Naive B cell (primary cell): ENCODE measurements at regions not wholly inside any gene's neighbourhood (a gene's known extent, or its start where the extent isn't known, plus 50 kb on each side); places are given as distances from the start of the nearest gene placed in this dataset.

Source experiments
- ATAC-seq, 2 donors: fragments of 150-1000 bp; cut with Tn5 transposase; 2 replicates each; pipeline ENCODE4 v1.10.0; 2021; ENCODE audit warnings: low read depth in 2 of 2, mild to moderate bottlenecking in 2 of 2, moderate library complexity in 2 of 2
- DNase-seq: peaks from one replicate; pipeline ENCODE4 v3.0.0; 2022
- H3K27ac Mint-ChIP-seq, 6 donors: one replicate each; pipeline ENCODE4 v1.8.0; 2020 to 2022; ENCODE audit warnings: mild to moderate bottlenecking in 6 of 6, mixed read lengths in 6 of 6, moderate library complexity in 5 of 6, inconsistent platforms in 2 of 6
- H3K27me3 Mint-ChIP-seq, 3 donors: one replicate each; pipeline ENCODE4 v1.8.0; 2021 to 2022; ENCODE audit warnings: mixed read lengths in 3 of 3, mild to moderate bottlenecking in 1 of 3
- H3K36me3 Mint-ChIP-seq, 2 donors: one replicate each; pipeline ENCODE4 v1.8.0; 2020 to 2022; ENCODE audit warnings: mixed read lengths in 2 of 2, inconsistent platforms in 1 of 2, mild to moderate bottlenecking in 1 of 2
- H3K4me1 Mint-ChIP-seq, 3 donors: one replicate each; pipeline ENCODE4 v1.8.0; 2020 to 2022; ENCODE audit warnings: mixed read lengths in 3 of 3, inconsistent platforms in 1 of 3, mild to moderate bottlenecking in 1 of 3, moderate library complexity in 1 of 3
- H3K4me3 Mint-ChIP-seq, 8 donors: one replicate each; pipeline ENCODE4 v1.8.0; 2020 to 2022; ENCODE audit warnings: mild to moderate bottlenecking in 8 of 8, mixed read lengths in 8 of 8, moderate library complexity in 8 of 8, inconsistent platforms in 2 of 8
- H3K9me3 Mint-ChIP-seq, 7 donors: one replicate each; pipeline ENCODE4 v1.8.0; 2020 to 2022; ENCODE audit warnings: mixed read lengths in 7 of 7, mild to moderate bottlenecking in 5 of 7, inconsistent platforms in 2 of 7, moderate library complexity in 1 of 7

GRCh38 chr5:106874974-106875373 lies 795.8 kb downstream of the EFNA5 start:
- H3K4me3 Mint-ChIP-seq: no peak overlapping the region
- H3K27ac Mint-ChIP-seq: no peak overlapping the region
- H3K4me1 Mint-ChIP-seq: no peaks in the 10 kb centered on the region
- no peak for DNase-seq
- no peaks in the 10 kb centered on the region for H3K27me3 Mint-ChIP-seq
- no peak for ATAC-seq
- no peaks in the 10 kb centered on the region for H3K36me3 Mint-ChIP-seq
- peaks cover 0 to 18% (median 1%) of the 10 kb centered on the region in 7 donors for H3K9me3 Mint-ChIP-seq

GRCh38 chr5:106874531-106874930 lies 796.2 kb downstream of the EFNA5 start:
- H3K4me3 Mint-ChIP-seq: no peak overlapping the region
- ATAC-seq (no peak), DNase-seq (no peak)
- H3K4me1 Mint-ChIP-seq: no peaks in the 10 kb centered on the region
- H3K9me3 Mint-ChIP-seq: peaks cover 0 to 18% (median 1%) of the 10 kb centered on the region in 7 donors
- H3K36me3 Mint-ChIP-seq: no peaks in the 10 kb centered on the region
- H3K27ac Mint-ChIP-seq: no peak overlapping the region
- H3K27me3 Mint-ChIP-seq: no peaks in the 10 kb centered on the region

- Mint-ChIP-seq H3K27ac (peak overlapping the region in 1 of 6 donors; percentile 62), H3K27me3 (no peaks in the 10 kb centered on the region), H3K9me3 (peaks cover 0 to 18% (median 1%) of the 10 kb centered on the region in 7 donors), H3K4me1 (no peaks in the 10 kb centered on the region), H3K4me3 (no peak overlapping the region), H3K36me3 (no peaks in the 10 kb centered on the region)
- DNase-seq (no peak), ATAC-seq (no peak)
Measured at GRCh38 chr5:106873568-106873967, 797.2 kb downstream of the EFNA5 start.

DNA sequence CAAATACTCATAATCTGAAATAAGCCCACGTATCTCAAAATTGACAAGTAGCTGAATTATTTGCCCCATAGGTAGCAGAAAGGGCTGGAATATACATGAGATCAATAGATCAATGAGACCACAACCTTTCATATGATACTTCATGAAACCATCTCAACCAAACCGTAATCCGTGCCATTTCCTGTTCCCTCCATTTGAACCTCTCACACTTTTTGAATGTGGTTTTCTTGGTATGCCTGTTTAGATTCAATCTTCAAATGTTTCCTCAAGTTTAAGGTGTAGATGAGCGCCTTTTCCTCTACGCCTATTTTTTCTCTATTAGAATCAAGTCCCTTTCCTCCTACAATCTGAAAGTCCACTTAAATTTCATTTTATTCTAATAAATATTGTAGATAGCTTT lies 805.5 kb downstream of the EFNA5 start:
- DNase-seq: no peak

DNA sequence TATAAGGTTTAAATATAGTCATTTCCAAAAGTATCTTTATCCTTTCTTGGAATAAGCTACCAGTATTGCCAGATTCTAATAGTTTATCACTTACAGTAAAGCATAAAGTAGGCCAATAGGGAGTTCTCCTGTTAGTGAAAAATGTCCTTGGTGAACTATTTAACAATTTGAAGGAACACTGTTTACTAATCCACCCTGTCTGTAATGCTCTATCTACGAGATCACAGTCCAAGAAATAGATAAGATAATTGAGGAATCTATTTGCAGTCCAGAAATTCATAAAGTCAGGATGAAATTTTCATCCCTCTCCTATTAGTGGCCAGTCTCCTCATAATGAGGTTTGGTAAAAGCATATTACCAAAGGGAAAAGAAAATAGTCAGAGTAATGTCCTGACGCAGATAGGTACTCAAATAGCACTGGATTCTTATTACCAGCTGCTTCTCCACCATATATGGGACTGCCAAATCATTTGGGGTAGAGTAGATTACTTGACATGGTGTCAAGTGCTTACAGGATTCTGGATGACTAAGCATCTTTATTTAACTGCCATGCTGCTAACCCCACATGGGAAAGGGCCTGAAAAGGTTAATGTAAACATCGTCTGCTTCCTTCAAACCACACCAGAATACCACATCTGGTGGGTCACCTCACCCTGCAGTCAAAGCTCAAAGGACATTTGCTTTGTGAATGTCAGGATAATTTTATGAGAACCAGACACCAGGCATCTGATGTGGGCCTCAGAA lies 808.1 kb downstream of the EFNA5 start:
- no peak for ATAC-seq
- Mint-ChIP-seq H3K27me3 (no peaks in the 10 kb centered on the region), H3K9me3 (peaks cover 0 to 2% (median 0%) of the 10 kb centered on the region in 7 donors), H3K4me3 (no peak overlapping the region), H3K4me1 (no peaks in the 10 kb centered on the region), H3K36me3 (no peaks in the 10 kb centered on the region), H3K27ac (no peak overlapping the region)
- no peak for DNase-seq

More for the DNA sequence above, 805.5 kb downstream of the EFNA5 start:
- Mint-ChIP-seq H3K27ac (no peak overlapping the region), H3K4me1 (no peaks in the 10 kb centered on the region), H3K4me3 (no peak overlapping the region), H3K9me3 (peaks cover 0 to 2% (median 0%) of the 10 kb centered on the region in 7 donors), H3K27me3 (no peaks in the 10 kb centered on the region), H3K36me3 (no peaks in the 10 kb centered on the region)
- ATAC-seq: no peak

DNA sequence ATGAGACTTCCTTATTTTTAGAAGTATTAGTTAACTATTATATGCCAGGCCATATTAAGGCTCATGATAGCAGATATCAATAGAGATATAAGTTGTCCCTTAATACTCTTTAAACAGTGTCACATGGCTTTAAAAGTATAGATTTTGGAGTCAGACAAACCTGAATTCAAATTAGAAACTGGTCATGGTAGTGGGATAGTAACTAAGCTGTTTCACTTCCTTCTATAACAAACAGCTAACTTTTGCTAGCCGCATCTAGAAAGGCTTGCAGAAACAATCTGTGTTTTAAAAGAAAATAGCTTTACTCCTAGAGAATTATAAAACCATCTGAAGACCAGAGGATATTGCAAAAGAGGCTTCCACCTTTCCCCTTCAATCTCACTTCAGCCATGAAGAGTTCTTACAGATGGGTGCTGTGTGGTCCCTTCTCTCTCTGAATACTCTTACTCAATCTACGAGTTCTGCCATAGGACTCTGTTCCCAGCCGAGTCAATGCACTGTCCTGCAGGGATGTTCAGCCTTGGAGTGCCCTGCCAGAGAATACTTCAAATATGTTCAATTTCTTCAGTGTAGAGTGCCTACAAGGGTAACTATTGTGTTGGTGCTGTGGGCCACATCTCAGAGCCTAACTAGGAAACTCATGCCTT lies 810.2 kb downstream of the EFNA5 start:
- Mint-ChIP-seq H3K4me3 (no peak overlapping the region), H3K9me3 (peaks cover 0 to 2% (median 0%) of the 10 kb centered on the region in 7 donors), H3K36me3 (no peaks in the 10 kb centered on the region), H3K27me3 (no peaks in the 10 kb centered on the region), H3K4me1 (no peaks in the 10 kb centered on the region), H3K27ac (no peak overlapping the region)
- no peak for ATAC-seq
- no peak for DNase-seq

GRCh38 chr5:106858616-106859015 lies 812.1 kb downstream of the EFNA5 start:
- ATAC-seq (no peak), DNase-seq (no peak)
- Mint-ChIP-seq H3K4me3 (no peak overlapping the region), H3K4me1 (no peaks in the 10 kb centered on the region), H3K27ac (no peak overlapping the region), H3K36me3 (no peaks in the 10 kb centered on the region), H3K9me3 (peaks cover 0 to 2% (median 0%) of the 10 kb centered on the region in 7 donors), H3K27me3 (no peaks in the 10 kb centered on the region)

- H3K4me1 Mint-ChIP-seq: no peaks in the 10 kb centered on the region
- no peak for DNase-seq
- H3K4me3 Mint-ChIP-seq: no peak overlapping the region
- peaks cover 0 to 2% (median 0%) of the 10 kb centered on the region in 7 donors for H3K9me3 Mint-ChIP-seq
- ATAC-seq: no peak
- H3K27ac Mint-ChIP-seq: no peak overlapping the region
- no peaks in the 10 kb centered on the region for H3K27me3 Mint-ChIP-seq
- no peaks in the 10 kb centered on the region for H3K36me3 Mint-ChIP-seq
Measured at GRCh38 chr5:106854922-106855321, 815.8 kb downstream of the EFNA5 start.

- ATAC-seq (no peak), DNase-seq (no peak)
- Mint-ChIP-seq H3K36me3 (no peaks in the 10 kb centered on the region), H3K27me3 (no peaks in the 10 kb centered on the region), H3K4me1 (no peaks in the 10 kb centered on the region), H3K4me3 (no peak overlapping the region), H3K27ac (no peak overlapping the region), H3K9me3 (peaks cover 0 to 2% (median 0%) of the 10 kb centered on the region in 7 donors)
Measured at GRCh38 chr5:106854105-106854687, 816.5 kb downstream of the EFNA5 start.

GRCh38 chr5:106853266-106853665 lies 817.5 kb downstream of the EFNA5 start:
- no peak for DNase-seq
- H3K36me3 Mint-ChIP-seq: no peaks in the 10 kb centered on the region
- no peak overlapping the region for H3K27ac Mint-ChIP-seq
- no peaks in the 10 kb centered on the region for H3K27me3 Mint-ChIP-seq
- H3K4me1 Mint-ChIP-seq: no peaks in the 10 kb centered on the region
- ATAC-seq: no peak
- no peak overlapping the region for H3K4me3 Mint-ChIP-seq
- peaks cover 0 to 2% (median 0%) of the 10 kb centered on the region in 7 donors for H3K9me3 Mint-ChIP-seq

DNA sequence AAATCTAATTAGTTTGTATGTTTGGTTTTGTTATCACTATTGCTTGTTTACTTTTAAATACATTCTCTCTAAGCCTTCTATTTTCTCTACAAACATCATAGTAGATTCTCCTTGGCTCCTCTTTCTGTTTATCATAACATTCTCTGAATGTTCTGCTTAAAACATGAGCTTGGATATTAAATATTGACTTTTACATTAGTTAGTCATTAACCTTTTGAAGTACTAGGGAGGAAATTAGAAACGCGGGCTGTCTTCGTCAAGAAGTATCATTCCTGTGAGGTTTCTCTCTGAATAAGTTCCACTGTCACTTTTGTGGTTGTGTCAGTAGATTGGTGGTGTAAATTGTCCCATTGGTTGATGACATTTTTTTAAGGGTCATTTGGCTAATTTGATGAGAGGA lies 821.5 kb downstream of the EFNA5 start:
- no peak for ATAC-seq
- peaks cover 0 to 3% (median 0%) of the 10 kb centered on the region in 7 donors for H3K9me3 Mint-ChIP-seq
- no peak overlapping the region for H3K27ac Mint-ChIP-seq
- H3K27me3 Mint-ChIP-seq: no peaks in the 10 kb centered on the region
- no peaks in the 10 kb centered on the region for H3K4me1 Mint-ChIP-seq
- no peaks in the 10 kb centered on the region for H3K36me3 Mint-ChIP-seq
- no peak for DNase-seq
- H3K4me3 Mint-ChIP-seq: no peak overlapping the region

GRCh38 chr5:106843812-106844416 lies 826.8 kb downstream of the EFNA5 start:
- no peaks in the 10 kb centered on the region for H3K27me3 Mint-ChIP-seq
- no peak overlapping the region for H3K27ac Mint-ChIP-seq
- DNase-seq: no peak
- ATAC-seq: no peak
- no peaks in the 10 kb centered on the region for H3K36me3 Mint-ChIP-seq
- H3K4me3 Mint-ChIP-seq: no peak overlapping the region
- H3K4me1 Mint-ChIP-seq: no peaks in the 10 kb centered on the region
- peaks cover 0 to 9% (median 3%) of the 10 kb centered on the region in 7 donors for H3K9me3 Mint-ChIP-seq

DNA sequence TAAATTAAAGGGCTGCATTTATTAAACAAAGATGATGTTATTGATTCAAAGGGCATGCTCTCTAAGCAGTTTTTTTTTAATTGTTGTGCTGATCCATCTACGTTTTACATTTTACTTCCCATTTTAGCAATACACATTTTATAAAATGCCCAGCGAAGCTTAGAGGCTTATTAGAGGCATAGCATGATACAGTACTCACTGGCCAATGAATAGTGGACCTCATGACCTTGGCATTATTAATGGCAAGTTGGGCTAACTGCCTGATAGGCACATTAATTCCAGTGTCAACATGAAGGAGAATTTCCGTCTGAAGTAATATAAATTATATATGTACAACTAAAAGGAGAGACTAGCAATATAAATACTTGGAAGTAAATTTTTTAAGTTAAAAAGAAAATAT lies 837.2 kb downstream of the EFNA5 start:
- ATAC-seq (no peak), DNase-seq (no peak)
- Mint-ChIP-seq H3K4me3 (no peak overlapping the region), H3K9me3 (peaks cover 0 to 4% (median 0%) of the 10 kb centered on the region in 7 donors), H3K27ac (no peak overlapping the region), H3K36me3 (no peaks in the 10 kb centered on the region), H3K27me3 (no peaks in the 10 kb centered on the region), H3K4me1 (no peaks in the 10 kb centered on the region)

- no peak for ATAC-seq
- H3K9me3 Mint-ChIP-seq: peaks cover 0 to 3% (median 0%) of the 10 kb centered on the region in 7 donors
- H3K27me3 Mint-ChIP-seq: no peaks in the 10 kb centered on the region
- H3K36me3 Mint-ChIP-seq: no peaks in the 10 kb centered on the region
- no peak overlapping the region for H3K27ac Mint-ChIP-seq
- DNase-seq: no peak
- no peaks in the 10 kb centered on the region for H3K4me1 Mint-ChIP-seq
- no peak overlapping the region for H3K4me3 Mint-ChIP-seq
Measured at GRCh38 chr5:106827061-106827460, 843.7 kb downstream of the EFNA5 start.
